K562 (cell line): ENCODE measurements at regions not wholly inside any gene's neighbourhood (a gene's known extent, or its start where the extent isn't known, plus 50 kb on each side); places are given as distances from the start of the nearest gene placed in this dataset.

ENCODE experiments used
- ATAC-seq: fragments of 200-7000 bp; cut with Tn5 transposase; 3 replicates; pipeline ENCODE4 v1.9.1; 2020; ENCODE audit warnings: moderate library complexity
- BruUV-seq: library from RNA; stranded (reverse); fragments of 400-500 nt; replicated peaks from 2 replicates; lab custom pipeline; 2021; lab: Mats Ljungman, UMichigan
- CTCF ChIA-PET: fragments of 300-600 bp; formaldehyde crosslinking; extraction: SDS; loops from one replicate; lab custom pipeline; 2021; ENCODE audit warnings: low intra/inter-chr PET ratio; lab: Yijun Ruan, JAX
- POLR2A ChIA-PET: fragments of 300-600, 350-650 bp; sonication (Branson Sonifier 250); formaldehyde crosslinking; extraction: SDS; loops from one replicate; lab custom pipeline; 2021; ENCODE audit warnings: antibody characterized with exemption, inconsistent platforms; lab: Yijun Ruan, JAX
- DNase-seq, 4 experiments: peaks; one replicate each; pipeline versions ENCODE4 v3.0.0 to v3.0.0-alpha.2; 2011 to 2018; ENCODE audit warnings: low spot score in 3 of 4, mixed read lengths in 3 of 4; ENCODE audit errors: extremely low read depth in 1 of 4
- FAIRE-seq: peaks from 2 replicates; lab custom pipeline; 2011; peaks lifted over from hg19 to GRCh38; lab: Jason Lieb, UNC
- H2AFZ ChIP-seq: 2 replicates; pipeline ENCODE4 v1.6.0; 2011; ENCODE audit warnings: low read depth, low read length, control low read depth, inconsistent platforms
- H3K27ac ChIP-seq: fragments of 200-600 bp; 3 replicates; pipeline ENCODE4 v1.8.0; 2011; ENCODE audit warnings: low read depth, mild to moderate bottlenecking, control low read depth, inconsistent platforms, low read length, moderate library complexity, mixed read lengths; ENCODE audit errors: extremely low read depth
- H3K27me3 ChIP-seq, 2 experiments: fragments of 300-600 bp in 1 of 2; 2 replicates in 1 of 2; 3 replicates in 1 of 2; pipeline versions ENCODE4 v1.6.0 to v1.8.0; 2011; ENCODE audit warnings: inconsistent platforms in 2 of 2, low read length in 2 of 2, mild to moderate bottlenecking in 1 of 2, mixed read lengths in 1 of 2, moderate library complexity in 1 of 2; ENCODE audit not compliant: control insufficient read depth in 2 of 2, insufficient read depth in 2 of 2
- H3K36me3 ChIP-seq: fragments of 300-600 bp; 3 replicates; pipeline ENCODE4 v1.8.0; 2011; ENCODE audit warnings: mild to moderate bottlenecking, low read length, inconsistent platforms; ENCODE audit not compliant: control insufficient read depth, insufficient read depth
- H3K4me1 ChIP-seq, 2 experiments: fragments of 200-600 bp in 1 of 2; replicated peaks in 1 of 2; 2 replicates in 1 of 2; 3 replicates in 1 of 2; pipeline versions ENCODE4 v1.5.1 to v1.8.0; 2011; ENCODE audit warnings: inconsistent platforms in 2 of 2, low read length in 2 of 2, mild to moderate bottlenecking in 1 of 2, mixed read lengths in 1 of 2, moderate library complexity in 1 of 2; ENCODE audit not compliant: control insufficient read depth in 2 of 2, insufficient read depth in 2 of 2
- H3K4me2 ChIP-seq: 2 replicates; pipeline ENCODE4 v1.6.1; 2011; ENCODE audit warnings: low read length, control low read depth, inconsistent platforms, mixed read lengths; ENCODE audit not compliant: insufficient read depth
- H3K4me3 ChIP-seq: fragments of 200-600 bp; sonication (generic), shearing (Covaris generic); 2 replicates; pipeline ENCODE4 v1.5.1; 2016; ENCODE audit warnings: control low read depth, inconsistent platforms
- H3K79me2 ChIP-seq: fragments of 200-600 bp; 3 replicates; pipeline ENCODE4 v1.8.0; 2011; ENCODE audit warnings: low read length, inconsistent platforms; ENCODE audit not compliant: control insufficient read depth, insufficient read depth
- H3K9ac ChIP-seq, 2 experiments: 2 replicates each; pipeline versions ENCODE4 v1.6.0 to v1.6.1; 2011; ENCODE audit warnings: low read depth in 2 of 2, low read length in 2 of 2, control low read depth in 1 of 2, inconsistent platforms in 1 of 2, mild to moderate bottlenecking in 1 of 2, mixed read lengths in 1 of 2; ENCODE audit not compliant: insufficient read depth in 1 of 2
- H3K9me1 ChIP-seq: one replicate; pipeline ENCODE4 v1.6.0; 2011; ENCODE audit warnings: inconsistent platforms, mild to moderate bottlenecking, low read length, moderate library complexity; ENCODE audit not compliant: control insufficient read depth, insufficient read depth
- H3K9me3 ChIP-seq: replicated peaks from 2 replicates; pipeline ENCODE4 v1.5.1; 2011; ENCODE audit warnings: low read depth, low read length, inconsistent platforms; ENCODE audit not compliant: control insufficient read depth, insufficient read depth
- H4K20me1 ChIP-seq: replicated peaks from 2 replicates; pipeline ENCODE4 v1.6.1; 2011; ENCODE audit warnings: low read length, inconsistent platforms, mixed read lengths; ENCODE audit not compliant: control insufficient read depth, insufficient read depth
- CHD2 ChIP-seq: IDR thresholded peaks from 2 replicates; pipeline ENCODE4 v1.6.1; 2011; ENCODE audit warnings: low read depth, low read length
- KAT2B ChIP-seq: IDR thresholded peaks from one replicate; pipeline ENCODE4 v1.6.1; 2012; ENCODE audit warnings: low read depth, mild to moderate bottlenecking, control low read depth, inconsistent platforms, low read length, moderate library complexity
- MLX ChIP-seq, 2 experiments: fragments of 450-650 bp in 1 of 2; sonication (generic) in 1 of 2; formaldehyde crosslinking; conservative IDR thresholded peaks; 2 replicates each; pipeline versions ENCODE4 v1.4.0 to v1.8.1; 2020 to 2022; ENCODE audit warnings: mild to moderate bottlenecking in 1 of 2, missing genetic modification reagents in 1 of 2
- MTF1 ChIP-seq: fragments of 250-450 bp; sonication (Bioruptor Pico); IDR thresholded peaks from 2 replicates; pipeline ENCODE4 v1.9.0; 2021; ENCODE audit warnings: moderate library complexity, mild to moderate bottlenecking, inconsistent platforms, borderline replicate concordance
- NCOA1 ChIP-seq: fragments of 450-650 bp; IDR thresholded peaks from 2 replicates; pipeline ENCODE4 v1.6.1; 2016; ENCODE audit warnings: low read depth
- SMAD2 ChIP-seq: fragments of 150-350 bp; IDR thresholded peaks from 2 replicates; pipeline ENCODE4 v1.6.1; 2014; ENCODE audit warnings: low read depth, mild to moderate bottlenecking, low read length
- SRSF1 ChIP-seq: fragments of 200-400 bp; formaldehyde crosslinking; IDR thresholded peaks from 2 replicates; pipeline ENCODE4 v1.6.1; 2017; ENCODE audit warnings: mild to moderate bottlenecking, low read depth, low read length, moderate library complexity
- TAF9B ChIP-seq: fragments of 450-650 bp; IDR thresholded peaks from 2 replicates; pipeline ENCODE4 v1.6.1; 2018; ENCODE audit warnings: mild to moderate bottlenecking; ENCODE audit not compliant: partially characterized antibody
- TCF7 ChIP-seq: sonication (generic); IDR thresholded peaks from 2 replicates; pipeline ENCODE4 v1.6.1; 2016; ENCODE audit warnings: antibody characterized with exemption, borderline replicate concordance
- U2AF2 ChIP-seq: fragments of 200-400 bp; formaldehyde crosslinking; optimal IDR thresholded peaks from 2 replicates; pipeline ENCODE3; 2017; ENCODE audit warnings: low read depth, mild to moderate bottlenecking, low read length
- ZC3H8 ChIP-seq: fragments of 450-650 bp; IDR thresholded peaks from 2 replicates; pipeline ENCODE4 v1.6.1; 2017
- ZFP30 ChIP-seq: fragments of 250-450 bp; sonication (Bioruptor Pico); IDR thresholded peaks from 2 replicates; pipeline ENCODE4 v1.8.0; 2022; ENCODE audit warnings: moderate library complexity, mild to moderate bottlenecking, inconsistent platforms, borderline replicate concordance
- ZKSCAN8 ChIP-seq: fragments of 200-800 bp; sonication (Bioruptor generic); IDR thresholded peaks from 2 replicates; pipeline ENCODE4 v1.6.1; 2016; ENCODE audit warnings: missing genetic modification characterization, missing compliant biosample characterization
- ZSCAN32 ChIP-seq: fragments of 450-650 bp; formaldehyde crosslinking; IDR thresholded peaks from 2 replicates; pipeline ENCODE4 v1.4.0; 2020; ENCODE audit warnings: mild to moderate bottlenecking, moderate library complexity
- WGBS: fragments of 100-300 bp; shearing (Covaris generic); methylation state at CpG from one replicate; pipeline ENCODE4 v1.1.6; 2016; ENCODE audit warnings: low coverage, mixed read lengths; ENCODE audit not compliant: insufficient coverage; ENCODE audit errors: missing lambda C conversion rate; 5-methylcytosine and 5-hydroxymethylcytosine counted together
- in situ Hi-C: fragments of 300-500 bp; cut with MboI; formaldehyde crosslinking; loops from 4 replicates; pipeline ENCODE4 v1.15.0; 2018; ENCODE audit warnings: inconsistent platforms, mixed read lengths
- intact Hi-C: fragments of 100-400 bp; cut with micrococcal nuclease; formaldehyde crosslinking; loops from 2 replicates; pipeline ENCODE4 v1.14.2; 2022

- POLR2A ChIA-PET = interaction anchor here (0.7 to 0.8 kb wide), 2 partner anchors 11 to 105 kb away, joined by 3 to 4 read pairs; no protein-coding TSS in a partner anchor
- TF ChIP-seq SRSF1 (no peak), MTF1 (CRISPR knock-in tag) (no peak), KAT2B (no peak), NCOA1 (no peak), TCF7 (no peak), ZKSCAN8 (CRISPR knock-in tag) (no peak), MLX (CRISPR knock-in tag; conservative IDR thresholded peaks at IDR 0.05) (no peak), SMAD2 (no peak), ZSCAN32 (CRISPR knock-in tag) (no peak), U2AF2 (no peak), ZC3H8 (no peak), CHD2 (no peak), TAF9B (no peak), ZFP30 (CRISPR knock-in tag) (no peak)
- TF ChIP-seq, all 486 proteins: peak for 0
- intact Hi-C loops = no loop called here
- CTCF ChIA-PET = no interaction called here
- Histone ChIP-seq H4K20me1 (peaks cover 15% of the 10 kb centered on the region), H3K9me3 (no peaks in the 10 kb centered on the region), H3K27ac (no peak overlapping the region), H3K27me3 (peaks cover 0 to 29% of the 10 kb centered on the region in 2 experiments; a peak in 2 of 5 replicates), H3K9ac (no peak overlapping the region), H3K79me2 (no peaks in the 10 kb centered on the region), H2AFZ (no peak overlapping the region), H3K4me1 (peaks cover 0 to 6% of the 10 kb centered on the region in 2 experiments; a peak in 2 of 5 replicates), H3K4me3 (no peak overlapping the region), H3K36me3 (no peaks in the 10 kb centered on the region), H3K4me2 (no peak overlapping the region), H3K9me1 (no peaks in the 10 kb centered on the region)
- in situ Hi-C loops = no loop called here
- DNase-seq = no peak
- WGBS = 10% methylated on average over 10 of the region's 14 CpGs
- ATAC-seq = no peak
- no TSS peak for BruUV-seq
- FAIRE-seq = no peak
These were observed 75.6 kb downstream of the ENGASE start for GRCh38 chr17:79150035-79150733.
